ENCODE measurements at regions not wholly inside any gene's neighbourhood (a gene's known extent, or its start where the extent isn't known, plus 50 kb on each side); places are given as distances from the start of the nearest gene placed in this dataset.
"Not testable (repeated sequence)": the region's sequence is repeated elsewhere in the genome, so short reads cannot be mapped to it uniquely, and the experiment has no call there.

DNA sequence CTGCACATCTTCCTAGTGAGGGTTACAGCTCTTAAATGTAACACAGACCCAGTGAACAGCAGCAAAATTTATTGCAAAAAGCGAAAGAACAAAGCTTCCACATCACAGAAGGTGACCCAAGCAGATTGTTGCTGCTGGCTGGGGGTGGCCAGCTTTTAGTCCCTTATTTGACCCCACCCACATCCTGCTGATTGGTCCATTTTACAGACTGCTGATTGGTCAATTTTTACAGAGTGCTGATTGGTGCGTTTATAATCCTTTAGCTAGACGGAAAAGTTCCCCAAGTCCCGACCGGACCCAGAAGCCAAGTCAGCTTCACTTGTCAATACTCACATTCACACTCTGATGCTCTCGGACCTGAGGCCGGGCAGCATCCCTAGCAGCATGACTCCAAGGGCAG, 154.5 kb upstream of the ATP10A start:
- no peak for DNase-seq

DNA sequence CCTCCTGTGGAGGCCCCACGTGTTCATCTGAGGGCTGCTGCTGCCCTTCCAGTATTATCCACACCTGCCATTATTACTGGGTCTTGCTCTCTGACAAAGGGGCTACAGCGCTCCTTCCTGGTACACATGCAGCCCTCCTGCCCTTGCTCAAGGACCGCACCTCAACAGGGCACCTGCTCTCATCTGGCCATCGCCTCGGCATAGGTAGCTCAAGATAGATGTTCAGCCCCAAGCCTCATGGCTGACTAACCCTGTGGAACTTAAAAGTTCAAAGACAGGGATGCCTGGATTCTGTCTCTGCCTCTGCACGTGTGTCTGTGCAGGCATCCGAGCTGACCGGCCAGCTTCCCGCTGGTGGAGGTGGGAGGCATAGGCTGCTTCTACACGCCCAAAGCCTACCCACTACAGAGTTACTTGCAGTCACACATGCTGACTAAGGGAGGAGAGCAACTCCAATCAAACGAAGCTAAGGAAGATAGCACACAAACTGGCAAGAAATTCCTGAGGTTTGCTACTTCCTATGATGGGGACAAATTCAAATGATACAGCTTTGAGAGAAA, 152.5 kb upstream of the ATP10A start:
- DNase-seq = no peak

DNA sequence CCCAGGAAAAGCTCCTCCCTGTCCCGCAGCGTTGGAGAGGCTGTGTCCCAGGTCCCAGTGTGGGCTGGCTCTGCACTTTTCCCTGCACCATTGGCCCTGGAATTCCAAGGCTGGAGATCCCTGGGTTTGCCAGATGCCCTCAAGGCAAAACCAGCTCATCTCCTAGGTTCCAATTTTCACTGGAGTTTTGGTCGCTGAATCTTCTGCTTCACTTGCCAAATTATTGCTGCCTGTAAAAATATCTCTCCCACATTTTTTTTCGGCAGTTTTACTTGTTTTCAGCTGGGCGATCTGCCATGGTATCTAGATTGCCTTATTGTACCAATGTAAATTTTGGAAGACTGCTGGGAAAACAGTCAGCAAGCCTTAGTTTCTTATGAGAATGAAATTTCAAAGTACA, 150.9 kb upstream of the ATP10A start:
- no peak for DNase-seq

DNA sequence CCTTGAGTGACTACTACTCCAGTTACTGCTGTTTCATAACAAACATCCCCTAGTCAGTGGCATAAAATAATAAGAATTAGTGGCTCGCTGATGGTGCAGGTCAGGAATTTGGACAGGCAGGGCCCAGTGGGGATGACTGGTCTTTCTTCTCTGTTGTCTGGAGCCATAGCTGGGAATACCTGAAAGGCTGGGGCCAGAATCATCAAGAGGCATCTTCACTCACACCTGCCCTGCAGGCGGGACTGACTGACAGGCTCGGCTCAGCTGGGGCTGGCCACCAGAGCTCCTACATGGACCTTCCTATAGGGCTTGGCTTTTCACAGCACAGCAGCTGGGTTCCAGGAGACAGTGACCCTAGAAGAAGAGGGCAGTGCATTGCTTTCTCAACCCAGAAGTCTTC, 148.8 kb upstream of the ATP10A start:
- DNase-seq = no peak

DNA sequence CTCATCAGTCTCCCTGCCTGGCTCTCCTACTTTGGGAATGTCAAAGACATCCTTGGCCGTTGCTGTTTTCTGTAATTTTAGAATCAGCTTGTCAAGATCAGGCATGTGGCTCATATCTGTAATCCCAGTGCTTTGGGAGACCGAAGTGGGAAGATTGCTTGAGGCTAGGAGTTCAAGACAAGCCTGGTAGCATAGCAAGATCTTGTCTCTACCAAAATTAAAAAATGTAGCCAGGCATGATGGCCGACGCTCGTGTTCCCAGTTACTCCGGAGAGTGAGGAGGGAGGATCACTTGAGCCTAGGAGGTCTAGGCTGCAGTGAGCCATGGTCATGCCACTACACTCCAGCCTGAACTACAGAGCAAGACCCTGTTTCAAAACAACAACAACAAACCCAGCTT, 144.0 kb upstream of the ATP10A start:
- DNase-seq = no peak

DNA sequence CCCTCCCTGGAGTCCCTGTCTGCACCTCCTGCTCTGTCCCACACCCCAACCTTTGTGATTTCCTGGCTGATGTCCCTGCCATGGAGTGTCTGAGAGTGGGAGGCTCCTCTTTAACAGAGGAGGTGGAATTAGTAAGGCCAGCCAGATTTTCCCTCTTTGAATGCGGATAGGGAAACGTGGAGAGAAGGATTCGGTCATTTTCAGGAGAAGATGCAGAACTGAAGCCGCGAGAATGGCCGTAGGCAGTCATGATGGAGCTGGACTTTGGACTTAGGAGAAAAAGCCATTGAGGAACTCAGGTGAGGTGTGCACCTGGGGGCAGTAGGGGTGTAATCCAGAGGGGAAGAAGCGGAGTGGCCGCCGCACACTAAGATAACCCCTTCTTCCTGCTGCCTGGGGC, 138.1 kb upstream of the ATP10A start:
- no peak for DNase-seq

DNA sequence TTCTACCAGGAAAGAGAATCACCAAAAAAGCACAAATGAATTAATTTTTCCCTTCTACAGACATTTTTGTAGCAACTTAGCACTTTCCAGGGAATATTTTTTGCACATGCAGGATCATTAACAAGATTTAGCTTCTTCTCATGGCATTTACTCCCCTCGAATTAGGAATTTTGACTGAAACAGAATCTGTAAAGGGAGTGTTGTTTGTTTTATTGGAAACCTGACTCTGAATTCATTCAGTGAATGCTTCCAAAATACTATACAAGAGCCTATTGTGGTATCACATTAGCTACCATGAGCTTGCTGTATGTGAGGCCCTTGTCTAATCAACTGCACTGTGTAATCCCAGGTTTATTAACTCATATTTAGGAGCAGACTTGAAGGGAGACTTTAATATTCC, 130.4 kb upstream of the ATP10A start:
- no peak for DNase-seq

DNA sequence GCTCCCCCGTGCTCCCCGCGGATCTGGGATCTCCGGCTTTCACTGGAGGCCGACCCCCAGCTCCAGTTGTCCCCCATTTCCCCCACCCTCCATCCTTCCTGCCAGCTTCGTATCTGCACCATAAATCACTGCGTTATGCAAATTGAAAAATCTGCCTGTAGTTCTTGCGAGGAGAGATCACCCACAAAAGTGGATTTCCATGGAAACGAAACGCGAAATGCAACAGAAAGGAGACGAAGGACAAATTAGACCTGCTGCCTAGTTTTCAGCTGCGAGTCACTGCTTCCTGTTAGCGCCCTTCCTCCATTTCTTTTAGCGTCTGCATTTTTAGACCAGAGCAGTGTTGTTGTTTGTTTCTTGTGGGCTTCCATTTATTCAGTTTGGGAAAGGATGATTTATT, 127.1 kb upstream of the ATP10A start:
- no peak for DNase-seq

DNA sequence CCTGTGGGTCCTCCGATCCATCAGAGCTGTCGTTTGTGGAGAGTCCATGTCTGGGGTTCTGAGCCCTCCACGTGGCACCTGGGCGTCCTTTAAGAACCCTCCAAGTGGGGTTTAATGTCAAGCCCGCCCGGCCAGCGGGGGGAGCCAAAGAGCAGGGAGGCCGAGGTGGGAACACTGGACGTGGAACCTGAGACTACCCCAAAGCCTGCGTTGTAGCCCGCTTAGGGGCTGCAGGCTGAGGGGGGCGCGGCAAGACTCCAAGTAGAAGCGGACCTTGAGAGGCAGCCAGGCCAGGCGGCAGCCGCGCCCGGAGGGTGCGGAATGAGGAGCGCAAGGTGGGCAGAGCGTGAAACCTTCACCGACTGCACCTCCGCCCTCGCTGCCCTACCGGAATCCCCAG, 126.2 kb upstream of the ATP10A start:
- no peak for DNase-seq

DNA sequence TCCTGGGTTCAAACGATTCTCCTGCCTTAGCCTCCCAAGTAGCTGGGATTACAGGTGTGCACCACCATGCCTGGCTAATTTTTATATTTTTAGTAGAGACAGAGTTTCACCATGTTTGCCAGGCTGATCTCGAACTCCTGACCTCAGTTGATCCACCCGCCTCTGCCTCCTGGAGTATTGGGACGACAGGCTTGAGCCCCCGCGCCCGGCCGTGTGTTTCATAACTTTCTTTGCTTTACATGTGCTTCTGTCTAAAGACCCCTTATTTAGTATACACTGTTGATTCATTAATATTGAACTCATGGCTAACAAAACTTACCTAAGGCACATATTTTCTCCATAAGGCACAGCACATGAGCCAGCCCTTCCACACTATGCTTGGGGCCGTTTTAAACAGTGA, 125.6 kb upstream of the ATP10A start:
- DNase-seq = not testable (repeated sequence)

DNA sequence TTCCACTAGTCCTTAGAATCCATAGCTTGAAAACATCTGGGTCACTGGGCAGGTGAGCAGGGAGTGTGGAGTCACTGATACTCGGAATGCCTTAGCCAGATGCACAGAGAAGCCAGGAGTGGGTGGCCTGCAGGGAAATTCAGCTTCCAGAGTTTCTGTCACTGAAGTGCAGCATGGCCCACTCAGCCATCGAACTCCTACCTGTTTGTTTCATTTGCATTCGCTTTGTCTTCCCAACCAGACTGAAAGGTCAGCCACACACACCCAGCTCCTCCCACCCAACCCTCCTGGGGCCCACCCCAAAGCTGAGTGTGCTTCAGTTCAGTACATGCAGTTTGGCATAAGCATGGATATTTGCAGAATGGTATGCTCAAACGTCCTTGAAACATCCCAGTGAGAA, 124.5 kb upstream of the ATP10A start:
- DNase-seq = peak; percentile 4

DNA sequence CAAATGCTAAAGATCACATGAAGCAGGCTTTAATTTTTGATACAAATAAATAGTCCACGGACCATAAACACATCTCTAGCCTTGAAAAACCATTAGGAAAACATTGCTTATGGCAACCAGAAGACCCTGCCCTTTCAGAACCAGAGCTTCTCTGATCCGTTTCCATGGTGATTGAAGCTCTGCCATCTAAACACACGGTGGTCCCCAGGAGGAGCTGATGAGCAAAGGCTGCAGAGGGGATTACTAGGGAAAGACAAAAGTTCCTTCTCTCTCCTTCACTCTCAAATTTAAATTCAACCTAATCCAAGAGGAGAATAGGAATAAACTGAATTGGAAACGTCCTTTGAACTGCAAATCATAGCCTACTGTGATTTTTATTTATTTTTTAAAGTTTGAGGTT, 122.0 kb upstream of the ATP10A start:
- peak; percentile 37 for DNase-seq

DNA sequence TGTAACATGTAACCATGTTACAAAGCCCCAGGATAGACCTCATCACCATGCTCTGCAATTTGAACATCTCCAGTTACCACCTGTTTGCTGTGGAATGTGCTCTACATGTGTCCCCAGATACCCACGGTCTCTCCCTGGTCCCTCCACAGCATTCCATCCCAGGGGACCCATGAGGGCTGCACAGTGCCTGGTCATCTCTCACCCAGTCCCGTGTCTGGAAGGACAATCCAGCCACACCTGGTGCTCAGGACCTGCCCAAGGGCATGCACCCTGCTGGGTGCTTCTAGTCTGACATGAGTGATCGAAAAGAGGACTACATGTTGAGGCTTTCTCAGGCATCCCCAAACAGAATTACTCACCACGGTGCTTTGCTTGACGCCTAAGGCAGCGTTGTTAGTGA, 119.6 kb upstream of the ATP10A start:
- DNase-seq = no peak

DNA sequence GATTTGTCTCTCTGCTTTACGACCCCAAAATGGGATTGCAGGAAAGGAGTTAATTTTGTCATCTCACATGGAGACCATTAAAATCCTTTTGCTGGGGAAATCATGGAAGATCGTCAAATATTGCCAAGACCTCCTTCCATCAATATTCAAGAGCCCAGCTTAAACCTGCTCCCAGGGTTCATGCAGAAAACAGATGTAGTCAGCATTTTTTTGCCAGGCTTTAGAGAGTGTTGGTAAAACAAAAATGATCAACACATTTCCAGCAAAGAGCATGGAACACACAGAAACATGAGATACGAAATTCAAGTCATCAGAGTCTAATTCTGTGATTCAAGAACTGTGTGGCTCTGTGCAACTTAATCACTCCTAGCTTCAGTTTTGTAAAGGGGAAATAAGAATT, 118.0 kb upstream of the ATP10A start:
- no peak for DNase-seq

DNA sequence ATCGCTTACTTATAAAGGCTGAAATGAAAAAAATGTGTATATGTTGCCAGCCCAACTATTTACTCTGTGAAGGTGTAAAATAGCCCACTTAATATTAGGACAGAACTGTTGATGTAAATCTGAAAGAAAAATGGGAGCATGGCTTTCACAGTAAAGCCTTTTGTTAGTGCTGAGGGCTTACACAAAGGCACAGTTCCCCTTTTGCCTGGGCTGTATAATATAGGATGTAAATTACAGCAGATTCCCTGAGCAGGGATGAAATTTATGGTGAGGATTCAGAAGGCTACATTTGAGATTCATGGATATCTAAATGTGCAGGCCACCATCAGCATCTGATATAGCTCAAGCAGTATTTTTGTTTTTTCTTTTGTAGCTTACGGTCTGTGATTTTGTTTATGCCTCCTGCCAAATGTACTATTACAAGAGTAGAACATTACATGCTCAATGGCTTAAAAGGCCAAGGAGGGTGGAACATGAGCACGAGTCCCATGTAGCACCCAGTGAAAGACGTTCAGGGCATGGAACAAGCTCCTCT, 109.1 kb upstream of the ATP10A start:
- DNase-seq = no peak

DNA sequence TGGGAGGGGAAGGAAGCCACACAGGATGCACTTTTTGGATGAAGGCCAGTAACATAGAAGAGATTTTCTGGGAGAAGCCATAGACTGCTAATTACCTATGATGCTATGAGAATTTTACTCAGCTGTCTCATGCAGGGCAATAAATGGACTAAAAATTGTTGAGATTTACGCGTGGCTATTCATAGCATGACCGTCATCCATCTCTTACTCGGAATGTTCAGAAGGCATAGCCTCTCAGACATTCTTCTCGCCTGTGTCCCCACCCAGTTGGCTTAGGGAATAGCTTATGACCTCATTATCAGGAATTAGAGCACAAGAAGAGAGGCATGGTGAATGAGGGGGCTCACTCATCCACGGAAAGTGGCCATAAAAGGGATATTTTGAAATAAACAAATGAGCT, 107.9 kb upstream of the ATP10A start:
- no peak for DNase-seq

DNA sequence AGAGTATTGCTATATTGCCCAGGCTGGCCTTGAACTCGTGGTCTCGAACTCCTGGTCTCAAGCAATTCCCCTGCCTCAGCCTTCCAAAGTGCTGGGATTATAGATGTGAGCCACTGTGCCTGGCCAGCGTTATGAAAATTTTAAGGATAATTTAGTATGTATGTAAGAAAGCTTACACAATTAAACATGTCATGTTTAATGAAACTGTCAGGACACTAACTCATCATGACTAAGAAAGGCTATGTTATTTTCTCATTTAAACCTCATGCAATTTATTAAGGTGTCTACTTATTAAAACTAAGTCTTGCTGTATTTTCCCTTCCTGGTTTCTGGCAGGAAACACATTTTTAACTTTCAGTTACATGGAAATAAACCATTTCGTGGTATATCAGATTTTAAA, 106.8 kb upstream of the ATP10A start:
- DNase-seq = no peak

DNA sequence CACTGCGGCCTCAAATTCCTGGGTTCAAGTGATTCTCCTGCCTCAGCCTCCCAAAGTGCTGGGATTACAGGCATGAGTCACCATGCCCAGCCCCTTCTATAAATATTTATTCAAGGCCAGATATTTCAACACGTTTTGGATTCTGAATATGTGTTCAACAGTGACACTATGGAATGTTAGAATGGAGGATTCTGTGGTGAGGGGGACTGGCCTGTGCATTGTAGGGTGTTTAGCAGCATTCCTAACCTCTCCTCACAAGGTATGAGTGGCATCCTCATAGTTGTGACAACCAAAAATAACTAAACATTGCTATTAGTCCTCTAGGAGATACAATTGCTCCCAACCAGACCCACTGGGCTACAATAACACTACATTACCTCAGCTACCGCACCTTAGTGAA, 104.0 kb upstream of the ATP10A start:
- no peak for DNase-seq

DNA sequence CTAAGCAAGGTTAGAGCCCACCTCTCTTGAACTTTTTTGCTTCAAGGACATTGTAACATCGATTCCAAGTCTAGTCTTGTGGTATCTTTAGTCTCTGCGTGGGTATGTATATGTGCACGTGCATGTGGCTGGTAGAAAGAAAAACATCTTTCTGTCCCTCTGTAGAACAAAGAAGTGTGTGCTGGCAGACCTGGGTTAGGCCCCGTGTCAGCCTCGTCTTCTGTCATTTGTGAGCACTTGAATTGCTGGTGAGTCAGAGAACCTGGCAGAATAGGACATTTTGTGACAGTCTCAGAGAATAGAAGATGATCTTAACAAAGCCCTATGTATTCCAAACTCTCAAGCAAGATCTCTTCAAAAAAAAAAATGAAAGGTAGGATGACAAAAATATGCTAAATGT, 102.2 kb upstream of the ATP10A start:
- no peak for DNase-seq

DNA sequence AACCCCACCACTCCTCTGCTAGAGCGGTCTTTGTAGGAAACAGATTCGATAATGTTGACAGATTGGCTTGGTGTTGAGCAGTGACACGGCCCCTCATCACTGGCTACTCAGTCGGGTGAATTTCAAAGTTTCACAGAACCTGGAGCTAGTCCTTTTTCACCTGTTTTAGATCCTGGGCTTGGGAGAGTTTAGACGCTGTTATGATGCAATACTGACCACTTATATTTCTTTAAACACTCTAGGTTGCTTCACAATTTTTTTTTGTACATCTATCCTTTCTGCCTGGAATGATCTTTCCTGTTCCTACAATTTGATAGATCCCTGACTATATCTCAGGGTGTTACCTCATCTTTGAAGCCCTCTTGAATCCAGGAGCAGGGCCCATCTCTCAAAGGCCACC, 97.1 kb upstream of the ATP10A start:
- DNase-seq = no peak

DNA sequence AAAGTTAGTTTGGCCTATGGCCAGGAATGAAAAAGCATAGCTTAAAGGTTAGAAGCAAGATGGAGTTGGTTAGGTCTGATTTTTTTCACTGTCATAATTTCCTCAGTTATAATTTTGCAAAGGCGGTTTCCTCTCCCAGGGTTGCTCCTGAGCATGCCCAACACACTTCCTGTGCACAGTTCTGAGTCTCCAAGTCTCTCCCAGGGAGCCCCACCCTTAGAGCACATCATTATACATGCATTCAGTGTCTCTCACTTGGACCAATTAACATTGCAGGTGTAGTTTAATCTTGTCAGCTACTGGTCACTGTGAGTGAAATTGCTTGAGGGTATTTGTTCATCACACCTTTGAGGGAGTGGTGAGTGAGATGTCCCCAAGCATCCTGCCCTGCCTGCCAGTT, 96.0 kb upstream of the ATP10A start:
- no peak for DNase-seq

DNA sequence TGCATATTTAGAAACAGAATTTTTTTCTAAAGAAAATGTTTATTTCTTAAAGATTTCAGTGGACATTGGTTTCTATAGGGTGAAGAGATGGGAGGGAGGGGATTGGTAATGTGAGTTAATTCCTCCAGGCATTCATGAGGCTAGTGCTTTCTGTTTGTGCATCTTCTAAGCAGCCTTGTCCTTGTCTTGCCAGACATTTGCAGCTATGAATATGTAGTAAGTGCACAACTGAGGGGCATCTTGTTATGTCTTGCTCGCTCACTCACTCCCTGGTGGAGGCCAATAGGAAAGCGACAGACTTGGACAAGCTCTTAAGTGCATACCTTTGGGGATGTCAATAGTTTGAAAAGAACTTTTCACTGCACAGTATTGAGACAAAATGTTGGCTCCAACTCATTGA, 92.5 kb upstream of the ATP10A start:
- DNase-seq = no peak

DNA sequence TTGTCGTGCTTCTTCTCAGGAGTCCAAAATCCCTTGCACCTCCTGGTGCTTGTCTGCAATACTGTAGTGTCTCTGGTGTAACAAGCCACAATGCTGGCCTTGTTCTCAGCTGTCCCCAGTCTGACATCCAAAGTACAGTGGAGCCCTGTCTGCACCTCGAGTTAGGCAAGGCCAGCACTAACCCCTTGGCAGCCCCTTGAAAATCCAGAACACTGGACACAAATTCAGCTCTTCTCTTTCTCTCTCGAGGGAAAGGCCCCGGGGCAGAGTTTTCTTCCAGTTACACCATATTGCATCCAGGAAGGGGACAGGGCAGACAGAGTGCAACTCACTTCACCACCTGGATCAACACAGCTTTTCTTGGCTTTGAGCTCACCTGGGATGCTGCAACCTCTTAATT, 91.3 kb upstream of the ATP10A start:
- no peak for DNase-seq

DNA sequence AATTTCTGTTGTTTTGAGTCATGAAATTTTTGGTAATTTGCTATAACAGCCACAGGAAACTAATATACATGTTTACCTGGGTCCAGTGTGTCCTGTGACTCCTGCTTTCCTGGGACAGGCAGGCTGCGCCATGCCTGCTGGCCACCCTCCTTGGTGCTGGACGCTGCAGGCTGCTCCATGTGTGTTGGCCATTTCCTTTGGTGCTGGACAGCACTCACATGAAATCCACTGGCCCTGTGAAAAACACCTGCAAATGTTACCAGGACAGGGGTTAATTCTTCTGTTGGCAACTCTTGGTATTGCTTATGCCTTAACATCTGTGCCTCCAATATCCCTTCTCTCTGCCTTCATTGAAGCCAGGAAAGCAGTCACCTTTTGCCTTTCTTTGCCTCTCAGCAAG, 86.9 kb upstream of the ATP10A start:
- no peak for DNase-seq

Measured in eye (tissue), 1 donor.